Transverse colon (tissue), 3 donors: ENCODE measurements at regions not wholly inside any gene's neighbourhood (a gene's known extent, or its start where the extent isn't known, plus 50 kb on each side); places are given as distances from the start of the nearest gene placed in this dataset.

ENCODE experiments used
- POLR2A ChIP-seq: fragments of 450-650 bp; IDR thresholded peaks from one replicate; pipeline ENCODE4 v1.6.1; 2016; ENCODE audit warnings: antibody characterized with exemption, mild to moderate bottlenecking, moderate library complexity
- TF ChIP-seq, protein P1 (sequence below), 5 experiments: fragments of 200-600 bp in 3 of 5; fragments of 450-650 bp in 2 of 5; sonication (generic) in 3 of 5; IDR thresholded peaks; 1 replicate in 2 of 5; 2 replicates in 3 of 5; pipeline ENCODE4 v1.5.1; 2016 to 2017; ENCODE audit warnings: antibody characterized with exemption in 5 of 5, inconsistent platforms in 3 of 5, mild to moderate bottlenecking in 2 of 5, moderate library complexity in 1 of 5

DNA sequence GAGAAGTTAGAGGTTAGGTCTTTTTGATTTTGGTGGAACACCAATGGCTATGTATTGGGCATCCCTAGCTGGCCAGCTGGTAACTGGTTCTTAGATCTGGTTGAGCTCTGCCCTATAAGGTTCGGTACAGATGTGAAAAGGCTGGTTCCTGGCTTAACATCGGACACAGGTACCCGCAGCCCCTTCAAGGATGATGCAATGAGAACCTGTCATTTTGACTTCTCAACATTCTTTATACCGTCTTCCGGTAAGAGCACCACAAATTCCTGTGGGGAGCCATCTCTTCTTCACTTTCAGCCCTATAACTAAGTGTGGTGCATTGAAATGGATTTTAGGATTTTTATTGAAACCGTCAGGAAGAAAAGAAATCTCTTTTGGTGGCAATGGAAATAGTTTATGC is 222.8 kb downstream of the ADAMTS9 start:
- TF ChIP-seq, protein P1, sequence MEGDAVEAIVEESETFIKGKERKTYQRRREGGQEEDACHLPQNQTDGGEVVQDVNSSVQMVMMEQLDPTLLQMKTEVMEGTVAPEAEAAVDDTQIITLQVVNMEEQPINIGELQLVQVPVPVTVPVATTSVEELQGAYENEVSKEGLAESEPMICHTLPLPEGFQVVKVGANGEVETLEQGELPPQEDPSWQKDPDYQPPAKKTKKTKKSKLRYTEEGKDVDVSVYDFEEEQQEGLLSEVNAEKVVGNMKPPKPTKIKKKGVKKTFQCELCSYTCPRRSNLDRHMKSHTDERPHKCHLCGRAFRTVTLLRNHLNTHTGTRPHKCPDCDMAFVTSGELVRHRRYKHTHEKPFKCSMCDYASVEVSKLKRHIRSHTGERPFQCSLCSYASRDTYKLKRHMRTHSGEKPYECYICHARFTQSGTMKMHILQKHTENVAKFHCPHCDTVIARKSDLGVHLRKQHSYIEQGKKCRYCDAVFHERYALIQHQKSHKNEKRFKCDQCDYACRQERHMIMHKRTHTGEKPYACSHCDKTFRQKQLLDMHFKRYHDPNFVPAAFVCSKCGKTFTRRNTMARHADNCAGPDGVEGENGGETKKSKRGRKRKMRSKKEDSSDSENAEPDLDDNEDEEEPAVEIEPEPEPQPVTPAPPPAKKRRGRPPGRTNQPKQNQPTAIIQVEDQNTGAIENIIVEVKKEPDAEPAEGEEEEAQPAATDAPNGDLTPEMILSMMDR (IDR thresholded peaks at IDR 0.05) = no peak
- no peak for TF ChIP-seq POLR2A
